ENCODE measurements at regions not wholly inside any gene's neighbourhood (a gene's known extent, or its start where the extent isn't known, plus 50 kb on each side); places are given as distances from the start of the nearest gene placed in this dataset.
"Not testable (repeated sequence)": the region's sequence is repeated elsewhere in the genome, so short reads cannot be mapped to it uniquely, and the experiment has no call there.

DNA sequence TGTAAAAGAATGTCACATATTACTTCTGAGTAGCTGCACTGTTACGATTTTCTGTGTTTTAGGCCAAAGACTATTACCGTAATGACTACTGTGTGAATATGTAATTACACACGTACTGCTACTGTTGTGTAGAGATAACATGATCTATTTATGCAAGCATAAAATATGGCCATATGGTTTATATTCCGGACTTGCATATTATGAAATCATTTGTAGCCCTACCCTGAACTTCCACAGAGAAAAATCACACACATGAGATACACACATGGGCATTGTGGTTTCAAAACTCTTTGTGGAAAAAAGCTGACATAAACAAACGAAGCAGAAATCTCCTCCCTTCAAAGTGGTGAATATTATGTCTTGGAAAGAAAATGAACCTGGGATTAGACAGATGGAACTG, 373.0 kb upstream of the ADAMTS5 start:
- Histone ChIP-seq H3K36me3 (no peaks in the 10 kb centered on the region), H3K9me3 (ENCODE audit: severe bottlenecking) (peaks cover 2% of the 10 kb centered on the region), H3K27ac (no peak overlapping the region), H3K4me3 (ENCODE audit: low read depth, low read length) (no peak overlapping the region), H3K27me3 (ENCODE audit: insufficient read depth, low read depth, severe bottlenecking) (peaks cover 79% of the 10 kb centered on the region)
- TF ChIP-seq CTCF (IDR thresholded peaks at IDR 0.05; ENCODE audit: low read depth, low read length) = no peak
- DNase-seq = no peak

- not testable (repeated sequence) for H3K36me3 ChIP-seq; H3K27ac ChIP-seq; H3K9me3 ChIP-seq (ENCODE audit: severe bottlenecking); H3K4me3 ChIP-seq (ENCODE audit: low read depth, low read length); DNase-seq
- H3K27me3 ChIP-seq (ENCODE audit: insufficient read depth, low read depth, severe bottlenecking) = peaks cover 62% of the 10 kb centered on the region
Measured at GRCh38 chr21:27338007-27338406, 371.1 kb upstream of the ADAMTS5 start.

- Histone ChIP-seq H3K27me3 (ENCODE audit: insufficient read depth, low read depth, severe bottlenecking) (peaks cover 33% of the 10 kb centered on the region), H3K27ac (no peak overlapping the region), H3K36me3 (no peaks in the 10 kb centered on the region), H3K4me3 (ENCODE audit: low read depth, low read length) (no peak overlapping the region), H3K9me3 (ENCODE audit: severe bottlenecking) (no peaks in the 10 kb centered on the region)
- DNase-seq = no peak
- no peak for TF ChIP-seq CTCF (IDR thresholded peaks at IDR 0.05; ENCODE audit: low read depth, low read length)
Measured at GRCh38 chr21:27333096-27333495, 366.2 kb upstream of the ADAMTS5 start.

DNA sequence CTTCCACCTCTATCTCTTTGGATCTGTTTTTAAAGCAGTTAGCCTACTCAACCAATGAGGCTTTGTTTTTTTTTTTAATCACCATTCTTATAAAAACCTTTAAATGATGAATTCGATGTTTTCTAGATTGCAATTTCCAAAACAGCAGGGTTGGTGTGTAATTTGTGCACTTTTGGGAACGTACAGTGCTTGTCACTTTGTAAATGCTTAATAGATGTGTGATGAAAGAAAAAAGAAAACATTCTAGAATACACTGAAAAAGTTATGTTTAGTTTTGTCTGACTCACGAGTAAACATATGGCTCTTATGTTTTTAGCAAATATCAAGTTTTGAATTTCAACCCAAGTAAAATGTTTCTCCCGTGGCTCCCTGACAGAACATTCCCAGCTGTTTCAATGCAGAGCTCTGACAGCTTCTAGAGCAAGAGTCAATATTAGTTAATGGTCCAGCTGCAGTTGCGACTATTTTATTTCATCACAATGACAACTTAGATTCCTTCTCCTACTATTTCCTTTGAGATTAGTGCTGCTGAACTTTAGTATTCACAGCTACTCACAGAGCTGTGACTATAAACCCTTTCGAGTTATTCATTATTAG, 362.5 kb upstream of the ADAMTS5 start:
- no peaks in the 10 kb centered on the region for H3K36me3 ChIP-seq
- peaks cover 37% of the 10 kb centered on the region for H3K27me3 ChIP-seq (ENCODE audit: insufficient read depth, low read depth, severe bottlenecking)
- no peak overlapping the region for H3K27ac ChIP-seq
- TF ChIP-seq CTCF (IDR thresholded peaks at IDR 0.05; ENCODE audit: low read depth, low read length) = no peak
- H3K4me3 ChIP-seq (ENCODE audit: low read depth, low read length) = no peak overlapping the region
- no peaks in the 10 kb centered on the region for H3K9me3 ChIP-seq (ENCODE audit: severe bottlenecking)
- DNase-seq = no peak

- Histone ChIP-seq H3K4me3 (ENCODE audit: low read depth, low read length) (no peak overlapping the region), H3K9me3 (ENCODE audit: severe bottlenecking) (no peaks in the 10 kb centered on the region), H3K27ac (no peak overlapping the region), H3K27me3 (ENCODE audit: insufficient read depth, low read depth, severe bottlenecking) (peaks cover 38% of the 10 kb centered on the region), H3K36me3 (no peaks in the 10 kb centered on the region)
- no peak for TF ChIP-seq CTCF (IDR thresholded peaks at IDR 0.05; ENCODE audit: low read depth, low read length)
- DNase-seq = no peak
Measured at GRCh38 chr21:27326301-27326700, 359.4 kb upstream of the ADAMTS5 start.

DNA sequence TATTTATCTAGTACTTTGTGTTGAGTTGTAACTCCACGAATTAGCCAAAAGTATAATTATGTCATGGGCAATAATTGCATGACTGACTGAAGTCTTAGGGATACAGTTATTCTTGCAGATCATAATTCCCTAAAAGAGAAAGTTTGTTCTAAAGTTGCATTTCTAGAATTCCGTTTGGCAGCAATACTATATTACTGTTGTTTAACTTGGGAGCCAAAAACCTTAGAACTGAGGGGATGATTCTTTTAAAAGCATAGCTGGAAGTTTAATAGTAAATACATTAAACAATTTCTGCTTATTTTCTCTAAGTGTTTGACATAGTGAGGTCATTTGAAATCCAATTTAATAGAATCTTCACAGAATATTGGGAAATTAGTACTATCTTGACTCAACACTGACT, 356.4 kb upstream of the ADAMTS5 start:
- peaks cover 33% of the 10 kb centered on the region for H3K27me3 ChIP-seq (ENCODE audit: insufficient read depth, low read depth, severe bottlenecking)
- no peak for TF ChIP-seq CTCF (IDR thresholded peaks at IDR 0.05; ENCODE audit: low read depth, low read length)
- H3K36me3 ChIP-seq = no peaks in the 10 kb centered on the region
- H3K9me3 ChIP-seq (ENCODE audit: severe bottlenecking) = no peaks in the 10 kb centered on the region
- no peak for DNase-seq
- H3K27ac ChIP-seq = no peak overlapping the region
- H3K4me3 ChIP-seq (ENCODE audit: low read depth, low read length) = no peak overlapping the region
